ENCODE measurements at regions not wholly inside any gene's neighbourhood (a gene's known extent, or its start where the extent isn't known, plus 50 kb on each side); places are given as distances from the start of the nearest gene placed in this dataset.
"Not testable (repeated sequence)": the region's sequence is repeated elsewhere in the genome, so short reads cannot be mapped to it uniquely, and the experiment has no call there.

- DNase-seq, result no peak
These were observed 182.7 kb downstream of the TBX18 start for GRCh38 chr6:84581494-84582259.

DNA sequence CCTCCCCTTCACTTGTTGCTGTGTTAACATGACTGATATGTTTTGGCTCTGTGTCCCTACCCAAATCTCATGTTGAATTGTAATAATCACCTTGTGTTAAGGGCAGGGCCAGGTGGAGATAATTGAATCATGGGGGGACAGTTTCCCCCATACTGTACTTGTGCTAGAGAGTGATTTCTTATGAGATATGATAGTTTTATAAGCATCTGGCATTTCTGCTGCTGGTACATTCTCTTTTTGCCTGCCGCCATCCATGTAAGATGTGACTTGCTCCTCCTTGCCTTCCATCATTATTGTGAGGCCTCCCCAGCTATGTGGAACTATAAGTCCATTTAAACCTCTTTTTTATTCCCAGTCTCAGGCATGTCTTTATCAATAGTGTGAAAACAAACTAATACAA is 185.0 kb downstream of the TBX18 start:
- DNase-seq, result no peak

DNA sequence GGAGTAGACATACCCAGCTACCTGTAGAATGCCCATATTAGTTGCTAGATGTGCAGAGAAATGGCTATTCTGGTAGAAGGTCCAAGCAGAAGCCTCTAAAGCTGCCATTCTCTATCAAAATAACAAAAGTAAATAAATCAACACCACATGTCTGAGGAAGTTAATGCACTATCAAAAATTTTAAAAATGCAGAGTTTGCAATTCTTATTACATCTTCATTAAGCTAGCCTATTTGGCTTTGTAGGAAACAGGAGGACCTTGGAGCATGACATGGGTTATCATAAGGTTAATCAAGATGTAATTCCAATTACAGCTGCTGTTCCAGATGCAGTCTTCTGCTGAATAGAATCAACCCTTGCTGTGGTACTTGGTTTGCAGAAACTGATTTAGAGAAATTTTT is 188.4 kb downstream of the TBX18 start:
- DNase-seq, result no peak

GRCh38 chr6:84575264-84575663 is 189.1 kb downstream of the TBX18 start:
- DNase-seq, result no peak

GRCh38 chr6:84569882-84570281 is 194.5 kb downstream of the TBX18 start:
- DNase-seq, result no peak

DNA sequence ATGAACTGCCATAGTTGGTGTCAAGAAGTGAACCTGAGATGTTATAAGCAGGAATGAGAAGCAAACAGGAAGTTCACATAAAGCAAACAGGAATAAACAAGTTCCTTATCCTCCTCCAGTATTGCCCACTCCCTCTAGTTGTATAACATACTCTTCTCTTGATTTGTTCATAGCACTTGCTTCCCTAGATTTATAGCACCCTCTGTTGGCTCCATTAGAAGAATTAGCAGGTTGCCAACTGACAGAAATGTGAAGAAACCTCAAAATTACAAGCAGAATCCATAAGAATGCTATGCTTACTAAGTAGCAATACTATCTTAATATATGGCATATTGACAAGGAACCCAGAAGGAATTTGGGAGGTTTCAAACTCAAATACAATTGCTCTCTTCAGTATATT is 195.4 kb downstream of the TBX18 start:
- no peak for DNase-seq

GRCh38 chr6:84565718-84566117 is 198.7 kb downstream of the TBX18 start:
- not testable (repeated sequence) for DNase-seq

DNA sequence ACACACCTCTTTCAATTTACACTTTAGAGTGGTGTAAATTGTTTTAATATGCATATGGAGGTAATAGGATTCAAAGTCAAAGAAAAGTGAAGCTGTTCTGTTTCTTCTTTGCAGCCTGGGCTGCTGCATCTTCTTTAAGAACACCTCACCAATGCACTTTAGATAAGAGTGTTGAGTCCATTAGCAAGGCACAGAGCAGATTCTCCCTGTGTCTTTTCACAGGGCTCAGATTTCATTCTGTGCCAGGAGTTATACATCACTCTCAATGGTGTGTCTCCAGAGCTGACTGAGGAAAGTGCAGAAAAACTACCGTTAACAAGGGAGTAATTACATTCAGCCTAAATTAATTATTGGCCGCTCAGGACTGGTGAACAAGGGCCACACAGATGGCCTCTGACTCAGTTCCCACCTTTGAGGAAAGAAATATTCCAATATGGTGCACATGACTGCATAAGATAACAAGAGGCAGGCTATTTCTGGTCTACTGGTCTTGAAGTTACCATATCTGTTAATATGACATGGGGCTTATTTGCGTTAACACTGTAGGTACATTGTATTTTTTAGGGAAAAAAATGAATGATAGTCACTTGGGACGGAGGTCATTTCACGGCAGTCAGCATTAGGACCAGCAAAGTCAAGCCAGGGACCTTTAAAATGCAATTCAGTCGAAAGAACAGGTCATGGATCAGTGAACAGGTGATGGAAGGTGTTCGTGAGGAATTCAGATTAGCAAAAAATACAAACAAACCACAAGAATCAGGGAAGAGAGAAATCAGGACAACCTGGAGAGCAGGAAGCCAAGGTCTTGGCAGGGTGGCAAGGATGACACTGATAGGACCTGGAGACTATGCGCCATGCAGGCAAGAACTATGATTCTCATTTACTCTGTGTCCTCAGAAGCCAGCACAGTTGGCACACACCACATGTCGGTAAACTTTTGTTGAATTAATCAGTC is 203.7 kb downstream of the TBX18 start:
- DNase-seq, result no peak

- DNase-seq, result no peak
These were observed 207.7 kb downstream of the TBX18 start for GRCh38 chr6:84556541-84557335.

GRCh38 chr6:84554706-84555105 is 209.7 kb downstream of the TBX18 start:
- DNase-seq, result no peak

GRCh38 chr6:84554074-84554473 is 210.3 kb downstream of the TBX18 start:
- DNase-seq, result no peak

GRCh38 chr6:84553527-84553926 is 210.9 kb downstream of the TBX18 start:
- no peak for DNase-seq

DNA sequence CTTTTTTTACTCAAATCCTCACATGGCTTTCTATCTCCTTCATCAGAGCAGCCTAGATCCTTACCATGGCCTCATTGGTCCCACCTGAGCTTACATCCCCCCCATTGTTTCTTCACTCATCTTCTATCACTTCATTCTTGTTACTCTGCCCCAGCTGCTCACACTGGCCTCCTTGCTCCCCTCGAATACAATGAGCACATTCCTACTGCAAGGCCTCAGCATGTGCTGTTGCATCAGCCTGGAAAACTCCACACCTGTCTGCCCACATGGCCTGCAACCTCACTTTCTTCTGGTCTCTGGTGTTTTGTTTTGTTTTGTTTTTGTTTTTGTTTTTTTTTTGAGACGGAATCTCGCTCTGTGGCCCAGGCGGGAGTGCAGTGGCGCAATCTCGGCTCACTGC is 212.6 kb downstream of the TBX18 start:
- no peak for DNase-seq

- DNase-seq, result no peak
These were observed 214.5 kb downstream of the TBX18 start for GRCh38 chr6:84549917-84550316.

GRCh38 chr6:84547341-84547801 is 217.0 kb downstream of the TBX18 start:
- DNase-seq, result no peak

GRCh38 chr6:84546427-84546914 is 217.9 kb downstream of the TBX18 start:
- no peak for DNase-seq

DNA sequence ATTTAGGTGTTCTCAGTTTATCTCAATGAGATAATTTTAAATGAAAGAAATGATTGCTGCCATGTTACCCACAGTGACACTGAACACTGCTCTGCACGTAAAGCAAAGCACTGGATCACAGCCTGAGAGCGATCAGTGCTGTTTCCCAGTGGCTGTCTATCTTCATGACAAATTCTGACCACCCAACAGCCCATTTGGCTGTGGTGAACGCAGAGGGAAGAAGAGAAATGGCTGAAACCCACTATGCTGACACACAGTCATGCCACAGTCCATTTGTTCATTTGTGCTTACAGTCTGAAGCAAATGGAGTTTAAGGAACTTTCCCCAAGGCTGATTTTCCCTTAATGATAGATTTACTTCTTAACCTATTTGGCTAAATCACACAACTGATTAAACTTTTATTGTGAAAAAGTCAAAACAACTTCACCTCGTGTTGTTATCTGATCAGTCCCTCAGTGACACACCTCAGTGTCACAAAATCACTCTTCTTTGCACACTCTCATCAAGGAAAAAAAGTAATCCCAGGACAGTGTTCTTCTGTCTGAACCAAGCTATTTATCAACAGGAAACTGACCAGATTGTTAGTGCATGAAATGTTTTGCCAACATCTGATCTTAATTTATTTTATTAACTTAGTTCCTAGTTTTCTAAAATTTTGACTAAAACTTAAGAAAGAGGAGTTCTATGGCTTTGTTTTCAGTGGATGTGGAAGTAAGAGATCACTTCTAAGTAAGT is 225.1 kb downstream of the TBX18 start:
- DNase-seq, result no peak

GRCh38 chr6:84536885-84537638 is 227.3 kb downstream of the TBX18 start:
- DNase-seq, result no peak

DNA sequence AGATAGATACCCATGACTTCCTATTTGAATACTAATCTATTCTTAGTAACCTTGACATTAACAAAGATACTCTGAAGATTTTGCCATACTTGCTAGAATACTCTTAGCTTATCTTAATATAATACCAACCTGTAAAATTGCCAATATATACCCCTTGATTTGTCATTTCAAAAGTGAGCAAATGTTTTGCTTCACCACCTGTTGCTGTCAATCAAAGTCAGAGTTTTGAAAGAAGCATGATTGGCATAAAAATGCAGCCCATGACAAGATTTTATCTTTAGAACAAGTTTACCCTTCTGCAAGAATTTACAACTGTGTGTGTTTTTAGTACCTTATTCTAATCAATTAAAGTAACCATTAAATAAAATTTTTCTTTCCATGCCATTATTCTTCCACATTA is 236.2 kb downstream of the TBX18 start:
- no peak for DNase-seq

DNA sequence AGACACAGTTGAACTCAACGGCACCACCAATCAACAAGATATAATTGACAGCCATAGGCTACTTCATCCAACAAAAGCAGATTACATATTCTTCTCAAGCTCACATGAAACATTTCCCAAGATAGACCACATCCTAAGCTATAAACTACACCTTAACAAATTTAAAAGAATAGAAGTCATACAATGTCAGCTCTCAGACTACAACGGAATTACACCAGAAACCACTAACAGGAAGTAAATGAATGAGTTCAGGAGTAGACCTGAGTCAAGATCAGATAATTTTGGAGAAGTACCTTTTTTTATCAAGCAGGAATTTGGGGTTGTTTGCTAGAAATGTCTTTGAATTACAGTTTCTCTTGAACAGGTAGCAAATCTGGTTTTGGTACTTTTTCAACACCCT is 237.8 kb downstream of the TBX18 start:
- no peak for DNase-seq

All from anterior cingulate cortex (tissue), 58 donors.